RCC 7860 (cell line): ENCODE measurements at regions not wholly inside any gene's neighbourhood (a gene's known extent, or its start where the extent isn't known, plus 50 kb on each side); places are given as distances from the start of the nearest gene placed in this dataset.
"Not testable (repeated sequence)": the region's sequence is repeated elsewhere in the genome, so short reads cannot be mapped to it uniquely, and the experiment has no call there.

ENCODE experiments used
- DNase-seq: peaks from one replicate; pipeline ENCODE4 v3.0.0-alpha.2; 2015; ENCODE audit warnings: low spot score
- FAIRE-seq: peaks from 2 replicates; lab custom pipeline; 2012; peaks lifted over from hg19 to GRCh38; lab: Jason Lieb, UNC

DNA sequence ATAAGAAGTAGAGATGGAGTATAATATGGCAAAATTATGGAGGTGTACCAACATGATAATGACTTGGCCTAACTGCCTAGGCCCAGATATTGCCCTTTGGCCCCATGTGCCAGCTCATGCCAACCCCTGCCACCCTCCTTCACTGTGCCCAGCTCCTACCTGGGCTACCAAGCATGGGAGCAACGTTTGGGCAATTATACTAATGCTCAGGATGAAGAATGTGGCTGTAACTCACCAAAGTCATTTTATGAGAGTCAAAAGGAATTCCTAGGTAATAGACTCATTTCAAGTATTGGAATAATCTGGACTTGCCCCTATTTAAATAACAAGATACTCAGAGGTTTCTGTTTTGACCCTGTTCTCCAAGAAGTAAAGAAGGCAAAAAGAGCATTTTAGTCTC lies 240.2 kb upstream of the IL12A start:
- peak; percentile 46 for DNase-seq
- peak; percentile 77 for FAIRE-seq

DNA sequence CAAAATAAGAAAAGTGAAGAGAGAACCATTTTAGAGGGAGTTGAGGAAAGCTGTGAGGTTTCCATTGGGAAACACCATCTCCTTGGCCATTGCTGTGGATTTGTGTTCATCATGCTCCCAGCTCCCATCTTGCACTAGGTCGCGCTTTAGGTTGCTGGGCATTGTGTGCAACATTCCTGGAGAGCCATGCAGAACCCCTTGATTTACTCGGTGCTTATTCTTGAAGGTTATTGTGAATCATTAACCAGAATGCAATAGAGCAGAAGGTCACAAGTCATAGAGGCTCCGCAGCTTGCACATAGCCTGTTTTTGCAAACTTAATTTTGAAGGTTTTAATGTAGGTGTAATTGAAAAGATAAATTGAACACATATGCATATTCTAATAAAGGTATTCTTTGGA lies 239.2 kb upstream of the IL12A start:
- FAIRE-seq (peak; percentile 93), DNase-seq (peak; percentile 79)

DNA sequence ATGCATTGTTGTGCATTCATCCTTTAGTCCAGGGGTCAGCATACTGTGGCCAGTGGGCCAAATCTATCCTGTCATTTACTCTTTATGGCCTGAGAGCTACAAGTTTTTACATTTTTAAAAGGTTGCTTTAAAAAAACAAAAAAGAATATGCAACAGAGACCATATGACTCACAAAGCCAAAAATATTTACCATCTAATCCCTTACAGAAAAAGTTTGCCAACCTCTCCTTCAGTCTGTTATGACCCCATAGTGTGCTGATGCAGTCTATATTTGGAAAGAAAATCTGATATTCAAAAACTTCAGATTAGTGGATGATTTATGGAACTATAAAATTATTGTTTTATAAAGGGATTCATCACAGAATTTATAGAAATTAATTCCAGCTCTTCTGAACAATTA lies 237.5 kb upstream of the IL12A start:
- DNase-seq (no peak), FAIRE-seq (no peak)

DNA sequence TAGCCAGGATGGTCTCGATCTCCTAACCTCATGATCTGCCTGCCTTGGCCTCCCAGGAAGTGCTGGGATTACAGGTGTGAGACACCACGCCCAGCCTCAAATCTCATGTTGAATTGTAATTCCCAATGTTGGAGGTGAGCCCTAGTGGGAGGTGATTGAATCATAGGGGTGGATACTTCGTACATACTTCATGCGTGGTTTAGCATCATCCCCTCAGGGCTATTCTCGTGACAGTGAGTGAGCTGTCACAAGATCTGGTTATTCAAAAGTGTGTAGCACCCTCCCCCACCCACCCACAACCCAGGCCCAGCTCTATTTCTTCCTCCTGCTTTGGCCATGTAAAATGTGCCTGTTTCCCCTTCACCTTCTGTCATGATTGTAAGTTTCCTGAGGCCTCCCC lies 236.9 kb upstream of the IL12A start:
- DNase-seq (no peak), FAIRE-seq (no peak)

DNA sequence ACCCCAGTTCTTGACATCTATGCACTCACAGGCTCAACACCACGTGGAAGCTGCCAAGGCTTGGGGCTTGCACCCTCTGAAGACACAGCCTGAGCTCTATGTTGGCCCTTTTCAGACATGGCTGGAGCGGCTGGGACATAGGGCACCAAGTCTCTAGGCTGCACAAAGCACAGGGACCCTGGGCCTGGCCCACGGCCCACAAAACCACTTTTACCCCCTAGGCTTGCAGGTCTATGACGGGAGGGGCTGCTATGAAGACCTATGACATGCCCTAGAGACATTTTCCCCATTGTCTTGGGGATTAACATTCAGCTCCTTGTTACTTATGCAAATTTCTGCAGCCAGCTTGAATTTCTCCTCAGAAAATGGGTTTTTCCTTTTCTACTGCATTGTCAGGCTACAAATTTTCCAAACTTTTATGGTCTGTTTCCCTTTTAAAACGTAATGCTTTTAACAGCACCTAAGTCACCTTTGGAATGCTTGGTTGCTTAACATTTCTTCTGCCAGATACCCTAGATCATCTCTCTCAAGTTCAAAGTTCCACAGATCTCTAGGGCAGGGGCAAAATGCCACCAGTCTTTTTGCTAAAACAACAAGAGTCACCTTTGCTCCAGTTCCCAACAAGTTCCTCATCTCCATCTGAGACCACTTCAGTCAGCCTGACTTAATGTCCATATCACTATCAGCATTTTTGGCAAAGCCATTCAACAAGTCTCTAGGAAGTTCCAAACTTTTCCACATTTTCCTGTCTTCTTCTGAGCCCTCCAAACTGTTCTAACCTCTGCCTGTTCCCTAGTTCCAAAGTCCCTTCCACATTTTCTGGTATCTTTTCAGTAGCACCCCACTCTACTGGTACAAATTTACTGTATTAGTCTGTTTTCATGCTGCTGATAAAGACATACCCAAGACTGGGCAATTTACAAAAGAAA lies 232.1 kb upstream of the IL12A start:
- not testable (repeated sequence) for FAIRE-seq

DNA sequence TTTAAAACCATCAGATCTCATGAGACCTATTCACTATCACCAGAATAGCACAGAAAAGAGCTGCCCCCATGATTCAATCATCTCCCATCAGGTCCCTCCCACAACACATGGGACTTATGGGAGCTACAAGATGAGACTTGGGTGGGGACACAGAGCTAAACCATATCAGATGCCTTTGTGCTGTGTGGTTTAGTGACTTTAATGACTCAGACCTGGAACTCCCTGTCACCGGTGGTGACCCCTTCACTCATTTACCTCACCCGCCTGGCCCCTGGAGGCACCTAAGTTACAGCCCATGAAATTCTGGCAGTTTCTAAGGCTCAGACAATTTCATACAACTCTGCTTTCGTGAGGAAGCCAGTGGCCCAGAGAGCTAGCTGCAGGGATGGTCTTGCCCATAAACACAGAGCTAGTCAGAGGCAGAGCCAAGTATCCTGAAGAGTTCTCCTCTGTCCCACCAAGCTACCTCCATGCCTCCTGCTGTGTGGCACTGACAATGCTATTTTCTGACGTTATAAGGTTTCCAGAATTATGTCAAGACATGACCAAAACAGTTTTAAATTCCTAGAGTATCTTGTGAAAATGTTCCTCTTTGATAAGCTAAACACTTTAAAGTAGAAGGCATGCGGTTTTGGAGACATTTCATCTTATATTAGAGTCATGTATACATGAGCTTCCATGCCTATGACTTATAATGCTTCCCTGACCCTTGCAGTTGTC lies 231.1 kb upstream of the IL12A start:
- FAIRE-seq, result peak; percentile 82

More for the DNA sequence above, 232.1 kb upstream of the IL12A start:
- not testable (repeated sequence) for DNase-seq

DNA sequence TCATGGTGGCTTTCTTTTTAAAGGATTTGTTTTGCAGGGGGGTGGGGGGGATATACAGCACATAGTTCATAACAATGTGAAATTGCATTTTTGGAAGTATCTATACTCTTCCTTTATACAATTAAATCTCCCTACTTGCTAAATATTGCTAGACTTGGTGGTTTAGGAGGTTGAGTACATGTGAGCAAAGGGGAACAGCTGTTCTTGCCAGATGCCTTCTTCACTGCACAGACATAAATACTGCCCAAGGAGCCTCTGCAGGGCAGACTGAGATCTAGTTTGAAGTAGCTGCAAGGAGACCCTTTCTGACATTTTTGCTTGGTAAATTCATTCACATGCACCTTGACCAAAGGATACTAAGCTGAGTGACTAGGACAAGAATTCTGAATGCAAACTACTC lies 228.6 kb upstream of the IL12A start:
- DNase-seq, result no peak
- FAIRE-seq, result no peak

More for the DNA sequence above, 231.1 kb upstream of the IL12A start:
- DNase-seq, result peak; percentile 91

DNA sequence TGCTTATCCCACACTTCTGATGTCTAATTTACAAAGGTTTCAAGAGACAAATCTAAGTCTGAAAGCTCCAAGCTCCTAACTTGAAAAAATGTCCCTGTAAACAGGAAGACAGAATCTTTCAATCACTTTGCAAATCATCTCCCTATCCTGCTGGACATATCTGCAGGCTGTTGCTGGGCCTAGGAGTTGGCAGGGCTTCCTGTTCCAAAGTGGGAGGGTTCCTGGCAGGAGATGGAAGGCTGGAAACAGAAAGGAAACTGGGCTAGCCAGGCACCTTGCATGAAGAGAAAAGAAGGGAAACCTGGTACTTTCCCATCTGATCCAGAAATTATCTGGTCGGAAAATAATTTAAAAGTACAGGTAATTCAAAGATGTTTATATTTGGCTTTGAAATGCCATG lies 227.3 kb upstream of the IL12A start:
- FAIRE-seq (peak; percentile 2), DNase-seq (peak; percentile 19)

DNA sequence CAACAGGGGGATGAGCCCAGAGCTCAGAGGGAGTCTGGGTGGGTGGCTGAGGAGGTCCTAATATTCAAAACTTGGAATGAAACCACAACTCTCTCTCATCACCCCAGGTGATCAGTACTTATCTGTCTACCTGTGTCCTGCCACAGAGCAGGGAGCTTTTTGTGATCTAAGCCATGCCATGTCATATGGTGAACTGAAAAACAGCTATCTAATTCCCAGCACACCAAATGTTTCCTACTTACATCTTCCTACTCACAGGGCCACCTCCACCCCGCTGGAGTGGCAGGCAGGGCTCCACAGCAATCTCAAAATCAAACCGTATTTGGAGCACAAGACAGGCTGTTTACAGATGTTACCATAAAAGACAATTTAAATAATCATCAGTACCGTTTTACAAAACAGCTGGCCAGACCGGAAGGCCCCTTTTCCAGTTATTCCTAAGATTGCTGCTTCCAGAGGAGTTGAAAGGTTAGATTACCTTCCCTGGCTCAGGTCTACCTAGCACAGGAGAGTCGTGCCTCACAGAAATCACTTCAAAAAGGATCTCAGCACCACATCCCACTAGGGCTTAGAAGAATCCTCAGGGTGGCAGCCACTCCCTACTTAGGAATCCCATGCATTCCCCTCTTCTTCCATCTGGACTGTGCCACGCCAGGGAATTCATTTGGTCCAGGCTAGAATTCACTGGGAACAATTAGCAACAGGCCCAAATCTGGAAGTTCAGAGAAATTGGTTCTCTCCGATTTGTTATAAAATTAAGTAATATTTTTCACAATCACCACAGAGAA lies 226.6 kb upstream of the IL12A start:
- FAIRE-seq, result no peak
- DNase-seq, result peak; percentile 42

DNA sequence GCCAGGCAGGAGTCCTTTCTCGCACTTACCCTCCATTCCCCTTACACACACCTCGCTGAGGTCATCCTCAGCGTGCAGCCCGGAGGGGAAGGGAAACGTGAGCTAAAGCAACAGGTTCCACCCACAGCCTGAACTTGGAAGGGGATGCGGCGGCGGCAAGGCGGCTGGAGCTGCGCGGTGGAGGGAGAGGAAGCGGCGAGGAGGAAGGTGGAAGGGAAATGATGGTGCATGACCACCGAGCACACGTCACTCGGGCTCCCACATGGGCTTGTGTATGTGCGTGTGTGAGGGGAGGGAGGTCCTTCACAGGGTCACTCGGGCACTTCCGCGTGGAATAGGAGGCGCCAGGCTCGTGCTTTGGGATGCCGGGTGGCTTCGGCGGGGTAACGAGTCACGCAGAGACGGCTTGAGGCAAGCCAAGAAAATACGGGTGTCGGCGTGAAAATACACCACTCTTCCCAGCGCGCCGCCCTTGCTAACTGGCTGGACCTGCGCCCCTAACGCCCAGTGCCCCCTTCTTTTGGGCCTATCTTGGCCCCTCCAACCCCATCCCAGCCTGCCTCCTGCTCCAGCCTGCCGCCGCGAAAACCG lies 225.5 kb upstream of the IL12A start:
- peak; percentile 89 for DNase-seq
- no peak for FAIRE-seq

DNA sequence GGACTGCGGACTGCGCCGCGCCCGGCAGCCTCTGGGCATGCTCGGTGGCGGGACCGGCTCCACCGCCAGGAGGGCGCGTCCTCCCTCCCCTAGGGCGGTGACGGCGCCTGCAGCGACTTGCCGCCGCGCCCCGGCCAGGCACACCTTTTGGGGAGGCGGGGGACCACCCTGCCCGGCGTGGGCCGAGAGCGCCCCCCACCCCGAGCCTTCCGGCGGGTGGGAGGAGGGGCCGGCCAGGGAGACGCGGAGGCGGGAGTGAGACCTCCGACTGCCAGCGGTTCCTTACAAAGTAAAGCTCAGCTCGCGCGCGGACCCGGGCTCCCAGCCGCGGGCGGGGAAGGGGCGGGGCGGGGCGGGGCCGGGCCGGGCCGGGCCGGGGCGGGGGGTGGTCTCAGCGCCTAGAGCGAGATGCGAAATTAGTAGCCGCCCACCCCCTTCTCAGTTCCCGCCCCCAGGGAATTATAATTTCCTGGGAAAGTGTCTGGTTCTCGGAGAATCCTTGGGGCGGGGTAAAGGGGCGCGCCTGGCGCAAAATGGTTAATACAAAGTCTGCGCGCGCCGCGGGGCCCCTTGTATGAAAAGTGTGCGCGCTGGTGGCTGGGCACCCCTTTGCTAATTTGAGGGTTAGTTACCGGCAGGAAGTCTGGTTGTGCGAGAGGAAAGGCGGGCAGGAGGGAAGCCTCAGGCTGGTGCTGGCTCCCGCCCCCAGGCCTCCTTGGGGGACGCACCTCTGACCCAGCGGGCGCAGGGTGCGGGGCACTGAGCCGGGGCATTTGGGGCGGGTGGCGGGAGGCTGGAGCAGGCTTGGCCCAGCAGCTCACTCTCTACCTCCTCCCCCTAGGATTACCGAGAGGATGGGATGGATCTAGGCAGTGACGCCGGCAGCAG lies 224.8 kb upstream of the IL12A start:
- DNase-seq (peak; percentile 79), FAIRE-seq (no peak)

DNA sequence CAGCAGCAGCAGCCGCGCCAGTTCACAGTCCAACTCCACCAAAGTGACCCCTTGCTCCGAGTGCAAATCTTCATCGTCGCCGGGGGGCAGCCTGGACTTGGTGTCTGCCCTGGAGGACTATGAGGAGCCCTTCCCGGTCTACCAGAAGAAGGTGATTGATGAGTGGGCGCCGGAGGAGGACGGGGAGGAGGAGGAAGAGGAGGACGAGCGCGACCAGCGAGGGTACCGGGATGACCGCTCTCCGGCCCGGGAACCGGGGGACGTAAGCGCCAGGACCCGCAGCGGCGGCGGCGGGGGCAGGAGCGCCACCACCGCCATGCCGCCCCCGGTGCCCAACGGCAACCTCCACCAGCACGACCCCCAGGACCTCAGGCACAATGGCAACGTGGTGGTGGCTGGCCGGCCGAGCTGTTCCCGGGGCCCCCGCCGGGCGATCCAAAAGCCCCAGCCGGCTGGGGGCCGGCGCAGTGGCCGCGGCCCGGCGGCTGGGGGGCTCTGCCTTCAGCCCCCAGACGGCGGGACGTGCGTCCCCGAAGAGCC lies 224.1 kb upstream of the IL12A start:
- FAIRE-seq (no peak), DNase-seq (no peak)

DNA sequence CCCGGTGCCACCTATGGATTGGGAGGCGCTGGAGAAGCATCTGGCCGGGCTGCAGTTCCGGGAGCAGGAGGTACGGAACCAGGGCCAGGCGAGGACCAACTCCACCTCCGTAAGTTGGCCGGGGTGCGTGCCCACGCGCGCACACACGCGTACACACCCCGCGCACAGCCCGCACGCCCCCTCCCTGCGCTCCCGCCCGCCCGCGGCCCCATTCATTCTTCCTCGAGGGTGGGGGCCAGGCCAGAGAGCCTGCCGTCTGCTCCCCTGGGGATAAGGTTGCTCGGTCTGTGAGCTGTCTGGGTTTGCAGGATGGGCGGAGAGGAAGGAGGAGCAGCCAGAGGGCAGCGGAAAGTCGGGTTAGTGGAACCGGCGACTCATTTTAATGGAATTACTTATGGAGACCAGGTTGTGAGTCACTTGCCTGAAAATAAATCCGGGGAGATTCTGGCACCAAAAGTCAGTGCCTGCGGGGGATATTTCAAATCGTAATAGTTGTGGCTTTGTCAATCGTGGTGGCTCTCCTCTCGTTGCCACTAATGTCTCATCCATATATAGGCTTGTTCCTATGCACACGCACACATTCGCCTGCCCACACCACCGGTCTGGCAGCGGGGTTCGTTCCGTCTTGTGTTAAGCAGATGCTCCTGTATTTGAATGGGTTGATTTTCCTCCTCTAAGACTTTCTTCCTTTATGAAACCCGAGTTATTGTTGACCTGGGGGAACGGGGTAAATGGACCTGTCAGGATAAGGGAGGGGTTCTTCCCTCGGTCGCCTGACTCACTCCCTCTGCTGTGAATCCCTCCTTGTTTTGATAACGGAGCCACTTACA lies 223.4 kb upstream of the IL12A start:
- FAIRE-seq, result peak; percentile 90
- peak; percentile 99 for DNase-seq

DNA sequence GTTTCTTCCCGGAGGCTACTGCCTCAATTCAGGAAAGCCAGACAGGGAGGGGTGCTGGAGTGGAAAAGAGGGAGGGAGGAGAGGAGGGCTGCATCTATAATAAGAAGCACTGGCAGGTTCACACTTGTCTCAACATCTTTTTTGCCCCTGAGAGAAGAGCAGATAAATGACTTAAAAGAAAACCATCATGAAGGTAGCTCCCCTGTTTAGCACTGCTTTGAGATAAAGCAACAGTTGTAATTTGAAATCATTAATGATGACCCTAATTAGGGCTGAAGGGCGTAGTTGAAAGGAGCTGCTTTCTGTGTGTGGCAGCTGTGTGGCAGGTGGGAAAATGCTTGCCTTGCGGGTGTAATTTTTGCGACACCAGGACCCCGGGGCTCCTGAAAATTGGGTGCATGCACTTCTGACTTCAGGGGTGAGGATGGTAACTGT lies 222.8 kb upstream of the IL12A start:
- FAIRE-seq, result no peak
- DNase-seq, result no peak

DNA sequence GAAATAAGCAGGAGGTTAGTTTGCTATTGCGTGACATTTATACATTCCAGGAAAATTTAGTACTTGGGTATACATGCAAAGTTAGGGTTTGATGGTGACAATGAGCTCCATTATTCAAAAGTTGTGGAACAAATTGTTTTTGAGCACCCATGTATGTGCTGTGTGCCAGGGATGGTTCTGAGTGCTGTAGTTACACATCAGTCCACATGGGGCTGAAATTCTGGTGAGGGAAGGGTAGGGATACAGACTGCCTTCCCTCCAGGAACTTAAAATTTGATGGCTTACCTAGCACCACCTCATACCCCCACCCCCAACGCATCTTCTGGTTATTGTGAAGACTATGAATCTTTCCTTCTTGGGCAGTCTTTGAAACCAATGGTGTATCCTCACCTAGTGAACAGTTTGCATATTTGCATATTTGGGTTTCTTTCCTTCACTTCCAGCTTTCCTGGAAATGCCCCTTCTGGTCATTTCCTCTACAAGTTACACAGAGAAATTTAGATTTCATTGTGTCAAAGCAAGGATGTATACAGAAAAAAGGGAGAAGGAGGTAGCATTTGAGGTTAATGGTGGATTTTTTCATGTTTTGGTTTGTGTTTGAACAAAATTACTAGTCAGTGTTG lies 222.0 kb upstream of the IL12A start:
- no peak for FAIRE-seq
- peak; percentile 26 for DNase-seq

DNA sequence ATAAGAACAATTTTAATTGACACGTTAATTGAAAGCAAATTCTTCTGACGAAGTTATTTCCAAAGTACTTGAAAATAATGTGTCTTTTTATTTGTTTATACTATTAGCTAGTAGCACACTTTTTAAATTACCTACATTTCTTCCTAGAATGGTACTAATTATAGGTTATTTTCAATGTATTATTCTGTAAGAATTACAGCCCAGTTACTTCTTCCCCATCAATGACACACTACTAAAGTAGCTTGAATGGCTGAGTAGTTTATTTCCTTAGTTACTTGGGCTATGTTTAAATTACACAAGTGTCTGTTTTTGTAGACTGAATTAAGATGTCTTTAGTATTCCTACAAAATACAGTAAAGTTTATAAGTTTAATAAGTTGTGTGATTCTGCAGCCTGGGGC lies 217.6 kb upstream of the IL12A start:
- FAIRE-seq (peak; percentile 21), DNase-seq (no peak)

DNA sequence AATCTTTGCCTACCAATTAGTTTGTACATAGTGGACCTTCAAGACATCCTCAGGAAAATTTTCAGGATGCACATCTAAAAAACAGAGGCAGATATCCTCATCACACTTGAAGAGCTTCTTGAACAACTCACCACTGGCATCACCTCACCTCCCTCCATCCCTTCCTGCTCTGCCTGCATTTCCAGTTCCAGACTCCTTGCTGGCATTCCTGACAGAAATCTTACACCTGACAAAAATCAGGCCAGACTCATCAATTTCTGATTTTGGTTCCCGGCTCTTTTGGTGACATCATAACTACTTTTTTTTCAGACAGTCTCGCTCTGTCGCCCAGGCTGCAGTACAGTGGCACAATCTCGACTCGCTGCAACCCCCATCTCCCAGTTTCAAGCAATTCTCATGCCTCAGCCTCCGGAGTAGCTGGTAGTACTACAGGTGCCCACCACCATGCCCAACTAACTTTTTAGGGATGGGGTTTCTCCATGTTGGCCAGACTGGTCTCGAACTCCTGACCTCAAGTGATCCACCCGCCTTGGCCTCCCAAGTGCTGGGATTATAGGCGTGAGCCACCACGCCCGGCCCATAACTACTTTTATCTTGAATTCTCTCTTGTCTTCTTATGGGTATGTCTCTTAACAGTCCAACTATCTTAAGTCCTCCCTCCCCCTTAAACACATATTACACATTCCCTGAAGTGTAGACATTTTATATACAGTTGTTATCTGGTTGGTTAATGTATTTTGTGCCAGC lies 216.6 kb upstream of the IL12A start:
- FAIRE-seq (no peak), DNase-seq (no peak)
